RWPE1 (cell line): ENCODE measurements at regions not wholly inside any gene's neighbourhood (a gene's known extent, or its start where the extent isn't known, plus 50 kb on each side); places are given as distances from the start of the nearest gene placed in this dataset.

Experiments used
- CTCF ChIA-PET: fragments of 350-600 bp; sonication (Branson Sonifier 250); formaldehyde crosslinking; extraction: SDS; loops from one replicate; lab custom pipeline; 2021; lab: Yijun Ruan, JAX
- POLR2A ChIA-PET: fragments of 400-600 bp; formaldehyde crosslinking; extraction: SDS; loops from one replicate; lab custom pipeline; 2020; ENCODE audit warnings: antibody characterized with exemption; ENCODE audit not compliant: low non-redundant PET; lab: Yijun Ruan, JAX
- DNase-seq: peaks from one replicate; pipeline ENCODE4 v3.0.0; 2012; ENCODE audit warnings: low spot score
- H3K27ac ChIP-seq: fragments of 450-650 bp; 2 replicates; pipeline ENCODE4 v1.5.1; 2017
- CTCF ChIP-seq: fragments of 450-650 bp; conservative IDR thresholded peaks from 2 replicates; pipeline ENCODE4 v1.5.1; 2017; ENCODE audit warnings: low read depth, mild to moderate bottlenecking

- CTCF ChIA-PET: interaction anchor here (0.6 kb wide), 1 partner anchor 173 kb away, joined by 4 read pairs; no protein-coding TSS in a partner anchor
- no peak overlapping the region for H3K27ac ChIP-seq
- POLR2A ChIA-PET: no interaction called here
- TF ChIP-seq CTCF: no peak
- DNase-seq: no peak
Measured at GRCh38 chr7:10239695-10240345, 733.9 kb upstream of the PHF14 start.

- no peak for DNase-seq
- POLR2A ChIA-PET: no interaction called here
- no peak overlapping the region for H3K27ac ChIP-seq
- no peak for TF ChIP-seq CTCF
- CTCF ChIA-PET: no interaction called here
Measured at GRCh38 chr7:10245406-10245805, 728.3 kb upstream of the PHF14 start.

GRCh38 chr7:10257438-10257837, 716.2 kb upstream of the PHF14 start:
- POLR2A ChIA-PET: no interaction called here
- no peak for DNase-seq
- no peak overlapping the region for H3K27ac ChIP-seq
- CTCF ChIA-PET: no interaction called here
- no peak for TF ChIP-seq CTCF

- no peak for DNase-seq
- no peak for TF ChIP-seq CTCF
- no peak overlapping the region for H3K27ac ChIP-seq
- ChIA-PET POLR2A (no interaction called here), CTCF (no interaction called here)
Measured at GRCh38 chr7:10266976-10267375, 706.7 kb upstream of the PHF14 start.

GRCh38 chr7:10268034-10268433, 705.6 kb upstream of the PHF14 start:
- ChIA-PET CTCF (no interaction called here), POLR2A (no interaction called here)
- no peak for DNase-seq
- H3K27ac ChIP-seq: no peak overlapping the region
- TF ChIP-seq CTCF: no peak

GRCh38 chr7:10282909-10283308, 690.8 kb upstream of the PHF14 start:
- H3K27ac ChIP-seq: no peak overlapping the region
- ChIA-PET POLR2A (no interaction called here), CTCF (no interaction called here)
- DNase-seq: no peak
- TF ChIP-seq CTCF: no peak
